ENCODE measurements at regions not wholly inside any gene's neighbourhood (a gene's known extent, or its start where the extent isn't known, plus 50 kb on each side); places are given as distances from the start of the nearest gene placed in this dataset.

DNA sequence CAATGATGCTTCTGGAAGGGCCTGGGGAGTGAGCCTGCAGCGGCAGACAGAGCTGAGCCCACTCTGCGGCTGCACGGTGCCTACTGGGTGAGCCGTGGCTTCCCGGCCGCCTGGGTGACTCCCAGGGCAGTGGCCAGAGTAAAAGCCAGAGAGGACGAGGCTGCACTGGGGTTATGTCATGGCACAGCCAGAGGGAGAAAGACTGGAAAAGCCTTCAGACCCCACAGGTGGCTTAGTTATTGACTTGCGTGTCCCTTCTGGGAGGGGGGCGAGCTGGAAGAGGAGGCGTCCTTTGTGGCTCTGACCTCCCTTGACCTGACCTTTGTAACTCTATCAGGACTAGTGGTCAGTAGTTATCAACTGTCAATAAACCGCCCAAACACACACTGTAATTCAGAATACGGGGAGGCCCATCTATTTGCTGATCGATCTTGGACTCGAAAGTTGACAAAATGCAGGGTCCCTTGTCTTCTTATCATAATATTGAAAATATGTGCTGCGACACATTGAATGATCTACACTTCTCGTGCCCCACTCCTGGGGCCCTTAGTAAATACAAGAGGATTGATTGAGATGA, 385.9 kb upstream of the ZFHX3 start:
- WGBS, 2 experiments = 71 to 72% methylated on average over 16 of the region's 16 CpGs
- H3K4me3 ChIP-seq (ENCODE audit: insufficient read depth, low read depth, low read length) = no peak overlapping the region
- no peaks in the 10 kb centered on the region for H3K36me3 ChIP-seq (ENCODE audit: control insufficient read depth, insufficient read depth, low read length)
- H3K9me3 ChIP-seq (ENCODE audit: control insufficient read depth, low read length) = no peaks in the 10 kb centered on the region
- H3K27ac ChIP-seq (ENCODE audit: insufficient read depth, low read depth, low read length, poor library complexity, severe bottlenecking) = no peak overlapping the region
- H3K4me1 ChIP-seq (ENCODE audit: control insufficient read depth, insufficient read depth, low read length) = peaks cover 13% of the 10 kb centered on the region
- H3K27me3 ChIP-seq (ENCODE audit: control insufficient read depth, insufficient read depth, low read length, poor library complexity, severe bottlenecking) = no peaks in the 10 kb centered on the region

DNA sequence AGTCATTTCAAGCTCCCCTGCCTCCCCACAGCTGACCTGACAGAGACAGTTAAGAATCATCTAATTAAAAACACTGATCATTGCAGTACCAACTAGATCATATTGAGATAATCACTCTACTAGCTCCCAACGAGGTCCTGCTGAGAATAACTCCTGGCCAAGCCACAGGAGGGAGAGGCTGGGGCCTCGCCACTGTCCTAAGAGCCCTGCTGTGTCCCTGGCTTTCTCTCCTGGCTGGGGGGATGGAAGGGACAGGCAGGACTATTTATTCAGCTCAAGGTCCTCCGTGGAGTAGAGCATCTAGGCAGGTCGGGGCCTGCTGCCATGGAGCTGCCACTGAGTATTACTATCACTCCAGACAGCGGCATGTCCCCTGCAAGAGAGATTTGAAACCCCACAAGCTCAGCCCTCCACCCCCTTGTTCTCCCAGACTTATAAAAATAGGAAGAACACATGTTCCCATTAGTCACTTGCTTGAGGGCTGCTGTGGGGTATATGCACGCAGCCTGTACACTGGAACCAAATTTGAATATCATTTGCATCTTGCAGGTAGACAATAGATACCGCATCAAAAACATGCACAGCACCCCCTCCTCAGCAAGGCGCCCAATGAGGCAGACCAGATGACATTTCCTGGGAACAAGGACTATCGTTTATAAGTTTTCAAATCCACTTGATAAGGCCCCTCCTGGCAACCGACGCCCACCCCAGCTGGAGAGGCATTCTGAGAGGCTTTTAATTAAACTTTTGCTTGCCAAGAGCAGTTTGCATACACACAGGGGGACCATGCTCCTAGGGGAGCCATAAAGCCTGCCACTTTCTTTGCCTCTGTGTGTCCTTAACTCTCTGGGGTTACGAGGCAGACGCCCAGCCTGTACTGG, 385.2 kb upstream of the ZFHX3 start:
- H3K27ac ChIP-seq (ENCODE audit: insufficient read depth, low read depth, low read length, poor library complexity, severe bottlenecking) = no peak overlapping the region
- no peaks in the 10 kb centered on the region for H3K27me3 ChIP-seq (ENCODE audit: control insufficient read depth, insufficient read depth, low read length, poor library complexity, severe bottlenecking)
- 66 to 67% methylated on average over 13 of the region's 13 CpGs for WGBS, 2 experiments
- H3K4me1 ChIP-seq (ENCODE audit: control insufficient read depth, insufficient read depth, low read length) = peaks cover 13% of the 10 kb centered on the region
- H3K36me3 ChIP-seq (ENCODE audit: control insufficient read depth, insufficient read depth, low read length) = no peaks in the 10 kb centered on the region
- no peaks in the 10 kb centered on the region for H3K9me3 ChIP-seq (ENCODE audit: control insufficient read depth, low read length)
- no peak overlapping the region for H3K4me3 ChIP-seq (ENCODE audit: insufficient read depth, low read depth, low read length)

DNA sequence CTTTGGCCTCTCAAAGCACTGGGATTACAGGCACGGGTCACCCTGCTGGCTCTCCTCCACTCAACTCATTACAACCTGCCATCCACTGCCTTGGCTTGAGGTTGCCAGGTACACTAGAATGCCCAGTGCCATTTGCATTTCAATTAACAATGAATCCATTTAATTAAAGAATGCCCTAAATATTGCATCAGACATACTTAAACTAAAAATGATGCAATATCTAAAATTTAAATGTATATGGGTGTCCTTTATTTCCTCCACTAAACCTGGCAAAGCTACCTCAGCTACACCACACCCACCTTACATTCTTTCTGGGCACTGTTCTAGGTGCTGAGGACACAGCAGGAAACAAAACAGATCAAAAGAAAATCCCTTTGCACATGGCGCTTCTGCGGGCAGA, 382.2 kb upstream of the ZFHX3 start:
- Histone ChIP-seq H3K36me3 (ENCODE audit: control insufficient read depth, insufficient read depth, low read length) (no peaks in the 10 kb centered on the region), H3K9me3 (ENCODE audit: control insufficient read depth, low read length) (no peaks in the 10 kb centered on the region), H3K27ac (ENCODE audit: insufficient read depth, low read depth, low read length, poor library complexity, severe bottlenecking) (no peak overlapping the region), H3K27me3 (ENCODE audit: control insufficient read depth, insufficient read depth, low read length, poor library complexity, severe bottlenecking) (no peaks in the 10 kb centered on the region), H3K4me3 (ENCODE audit: insufficient read depth, low read depth, low read length) (no peak overlapping the region), H3K4me1 (ENCODE audit: control insufficient read depth, insufficient read depth, low read length) (peaks cover 20% of the 10 kb centered on the region)
- 87 to 90% methylated on average over 3 of the region's 3 CpGs for WGBS, 2 experiments

DNA sequence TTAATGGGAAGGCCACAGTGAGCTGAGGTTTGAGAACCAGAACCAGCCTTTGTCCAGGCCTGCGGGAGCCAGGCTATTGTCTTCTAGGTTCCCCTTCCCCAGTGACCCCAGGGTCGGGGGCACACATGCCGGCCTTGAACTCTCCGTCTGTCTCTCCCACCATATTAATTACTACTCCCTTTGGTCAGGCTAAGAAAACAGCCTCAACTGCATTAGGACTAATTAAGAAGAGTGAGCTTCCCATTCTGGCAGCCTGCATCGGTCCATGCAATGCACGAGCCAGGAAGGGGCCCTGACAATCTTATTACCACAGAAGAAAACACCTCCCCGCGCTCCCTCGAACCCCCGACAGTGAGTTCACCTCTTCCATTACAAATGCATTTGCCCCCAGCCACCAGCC, 380.2 kb upstream of the ZFHX3 start:
- H3K27ac ChIP-seq (ENCODE audit: insufficient read depth, low read depth, low read length, poor library complexity, severe bottlenecking) = no peak overlapping the region
- no peaks in the 10 kb centered on the region for H3K9me3 ChIP-seq (ENCODE audit: control insufficient read depth, low read length)
- 91 to 92% methylated on average over 10 of the region's 10 CpGs for WGBS, 2 experiments
- H3K36me3 ChIP-seq (ENCODE audit: control insufficient read depth, insufficient read depth, low read length) = no peaks in the 10 kb centered on the region
- no peak overlapping the region for H3K4me3 ChIP-seq (ENCODE audit: insufficient read depth, low read depth, low read length)
- peaks cover 11% of the 10 kb centered on the region for H3K4me1 ChIP-seq (ENCODE audit: control insufficient read depth, insufficient read depth, low read length)
- H3K27me3 ChIP-seq (ENCODE audit: control insufficient read depth, insufficient read depth, low read length, poor library complexity, severe bottlenecking) = no peaks in the 10 kb centered on the region

DNA sequence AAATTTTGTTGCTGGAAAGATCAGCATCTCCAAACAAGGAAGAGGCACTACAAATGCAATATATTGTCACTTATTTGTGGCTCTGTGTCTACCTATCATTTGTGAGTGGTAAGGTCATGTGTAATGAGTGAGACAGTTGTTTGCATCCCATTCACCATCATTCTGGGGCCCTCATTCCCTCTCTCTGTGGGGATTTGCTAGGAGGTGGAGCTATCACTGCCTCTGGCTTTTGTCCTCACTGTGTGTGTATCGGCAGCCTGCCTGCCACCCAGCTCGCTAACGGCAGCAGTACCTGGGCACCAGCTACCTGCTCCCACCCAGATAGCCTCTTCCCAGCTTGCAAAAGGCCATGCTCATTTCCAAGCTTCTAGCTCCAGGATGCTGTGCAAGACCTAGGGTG, 379.2 kb upstream of the ZFHX3 start:
- Histone ChIP-seq H3K27ac (ENCODE audit: insufficient read depth, low read depth, low read length, poor library complexity, severe bottlenecking) (no peak overlapping the region), H3K9me3 (ENCODE audit: control insufficient read depth, low read length) (no peaks in the 10 kb centered on the region)
- 34 to 35% methylated on average over 3 of the region's 3 CpGs for WGBS, 2 experiments

DNA sequence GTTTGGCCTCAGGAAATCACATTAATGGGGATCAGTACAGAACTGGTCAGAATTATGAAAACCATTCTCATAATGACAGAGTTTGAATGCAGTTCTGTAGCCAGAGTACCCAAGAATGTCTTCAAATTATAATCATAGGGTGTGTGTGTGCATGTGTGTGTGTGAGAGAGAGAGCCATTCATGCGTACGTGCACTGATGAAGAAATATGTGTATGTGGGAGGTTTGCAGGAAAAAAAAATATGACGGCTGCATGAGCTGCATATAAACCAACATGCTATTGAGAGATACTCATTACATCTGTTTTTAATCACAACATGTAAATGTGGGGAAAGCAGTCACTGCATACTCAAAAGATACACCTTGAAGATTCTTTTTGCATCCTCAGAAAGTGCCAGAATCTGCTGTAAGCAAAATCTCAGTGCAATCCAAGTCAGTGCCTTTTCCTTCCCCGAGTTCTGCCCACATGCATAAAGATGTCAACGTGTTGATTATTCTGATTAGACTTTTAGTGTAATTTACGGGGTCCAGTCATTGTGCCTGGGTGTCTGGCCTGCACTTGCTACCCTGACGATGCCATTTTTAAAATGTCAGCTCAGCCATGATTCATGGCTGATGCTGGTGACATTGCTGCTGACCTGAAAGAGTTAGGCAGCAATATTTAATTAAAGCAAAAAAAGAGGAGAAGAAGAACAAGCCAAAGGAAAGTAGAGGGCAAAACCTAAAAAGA, 378.7 kb upstream of the ZFHX3 start:
- Histone ChIP-seq H3K4me3 (ENCODE audit: insufficient read depth, low read depth, low read length) (no peak overlapping the region), H3K27me3 (ENCODE audit: control insufficient read depth, insufficient read depth, low read length, poor library complexity, severe bottlenecking) (no peaks in the 10 kb centered on the region), H3K9me3 (ENCODE audit: control insufficient read depth, low read length) (no peaks in the 10 kb centered on the region), H3K27ac (ENCODE audit: insufficient read depth, low read depth, low read length, poor library complexity, severe bottlenecking) (no peak overlapping the region), H3K4me1 (ENCODE audit: control insufficient read depth, insufficient read depth, low read length) (peaks cover 9% of the 10 kb centered on the region), H3K36me3 (ENCODE audit: control insufficient read depth, insufficient read depth, low read length) (no peaks in the 10 kb centered on the region)
- WGBS, 2 experiments = 91 to 97% methylated on average over 6 to 7 of the region's 7 CpGs

More for the DNA sequence above, 379.2 kb upstream of the ZFHX3 start:
- Histone ChIP-seq H3K4me3 (ENCODE audit: insufficient read depth, low read depth, low read length) (no peak overlapping the region), H3K4me1 (ENCODE audit: control insufficient read depth, insufficient read depth, low read length) (peaks cover 9% of the 10 kb centered on the region), H3K36me3 (ENCODE audit: control insufficient read depth, insufficient read depth, low read length) (no peaks in the 10 kb centered on the region), H3K27me3 (ENCODE audit: control insufficient read depth, insufficient read depth, low read length, poor library complexity, severe bottlenecking) (no peaks in the 10 kb centered on the region)

DNA sequence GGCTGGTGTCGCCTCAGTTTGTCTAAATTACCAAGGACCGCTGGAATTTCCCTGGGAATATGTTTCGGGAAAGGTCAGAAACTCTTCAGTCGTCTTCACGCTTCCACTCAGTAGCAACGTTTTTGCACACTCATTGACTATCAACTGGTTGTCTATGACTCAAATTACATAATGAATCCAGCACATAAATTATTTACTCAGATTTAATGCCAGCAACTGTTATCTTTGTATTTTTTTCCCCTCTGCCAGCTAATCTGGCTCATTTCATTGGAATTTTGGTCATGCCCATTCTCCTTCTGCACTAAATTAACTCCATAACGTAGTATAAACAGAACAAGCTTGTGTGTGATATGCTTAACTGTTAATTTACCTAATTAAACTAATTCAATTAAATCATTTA, 372.7 kb upstream of the ZFHX3 start:
- Histone ChIP-seq H3K27ac (ENCODE audit: insufficient read depth, low read depth, low read length, poor library complexity, severe bottlenecking) (no peak overlapping the region), H3K9me3 (ENCODE audit: control insufficient read depth, low read length) (no peaks in the 10 kb centered on the region), H3K4me1 (ENCODE audit: control insufficient read depth, insufficient read depth, low read length) (peaks cover 3% of the 10 kb centered on the region), H3K36me3 (ENCODE audit: control insufficient read depth, insufficient read depth, low read length) (no peaks in the 10 kb centered on the region), H3K27me3 (ENCODE audit: control insufficient read depth, insufficient read depth, low read length, poor library complexity, severe bottlenecking) (no peaks in the 10 kb centered on the region), H3K4me3 (ENCODE audit: insufficient read depth, low read depth, low read length) (no peak overlapping the region)
- WGBS, 2 experiments = 78 to 81% methylated on average over 6 to 7 of the region's 7 CpGs

DNA sequence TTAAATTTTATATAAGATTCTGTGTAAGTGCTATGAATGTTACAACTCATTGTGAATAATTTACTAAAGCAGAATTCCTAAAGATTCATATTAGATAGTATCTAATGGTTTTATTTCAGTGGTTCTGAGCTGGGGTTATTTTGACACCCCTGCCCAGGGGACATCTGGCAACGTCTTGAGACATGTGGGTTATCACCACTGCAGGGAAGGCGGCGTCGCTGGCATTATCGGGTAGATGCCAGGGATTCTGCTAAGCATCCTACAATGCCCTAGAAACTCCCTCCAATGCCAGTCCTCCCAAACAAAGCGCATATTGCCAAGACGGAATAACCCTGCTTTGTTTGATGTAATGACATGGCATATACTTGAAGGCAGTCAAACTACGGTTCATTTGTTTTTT, 372.3 kb upstream of the ZFHX3 start:
- H3K9me3 ChIP-seq (ENCODE audit: control insufficient read depth, low read length) = no peaks in the 10 kb centered on the region
- no peak overlapping the region for H3K4me3 ChIP-seq (ENCODE audit: insufficient read depth, low read depth, low read length)
- no peaks in the 10 kb centered on the region for H3K36me3 ChIP-seq (ENCODE audit: control insufficient read depth, insufficient read depth, low read length)
- H3K27ac ChIP-seq (ENCODE audit: insufficient read depth, low read depth, low read length, poor library complexity, severe bottlenecking) = no peak overlapping the region
- 96% methylated on average over 8 of the region's 8 CpGs for WGBS, 2 experiments
- no peaks in the 10 kb centered on the region for H3K27me3 ChIP-seq (ENCODE audit: control insufficient read depth, insufficient read depth, low read length, poor library complexity, severe bottlenecking)
- H3K4me1 ChIP-seq (ENCODE audit: control insufficient read depth, insufficient read depth, low read length) = peaks cover 3% of the 10 kb centered on the region

DNA sequence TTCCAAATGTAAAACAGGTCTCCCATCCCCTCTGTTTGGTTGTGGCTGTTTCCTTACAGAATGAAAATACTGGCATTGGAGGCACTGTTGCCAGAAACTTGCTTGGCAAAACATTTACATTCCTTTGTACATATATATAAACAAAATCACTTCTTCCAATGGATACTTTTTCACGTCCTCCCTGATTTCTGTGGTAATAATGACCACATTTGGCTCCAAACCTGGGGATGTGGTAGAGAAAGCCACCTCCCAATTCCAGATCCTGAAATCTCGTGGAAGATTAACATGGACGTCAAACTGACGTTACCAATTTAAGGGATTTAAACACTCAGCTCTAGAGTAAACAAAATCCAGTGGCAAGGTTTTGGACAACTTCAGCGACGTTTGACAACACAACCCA, 370.8 kb upstream of the ZFHX3 start:
- Histone ChIP-seq H3K4me1 (ENCODE audit: control insufficient read depth, insufficient read depth, low read length) (peaks cover 3% of the 10 kb centered on the region), H3K36me3 (ENCODE audit: control insufficient read depth, insufficient read depth, low read length) (no peaks in the 10 kb centered on the region), H3K4me3 (ENCODE audit: insufficient read depth, low read depth, low read length) (no peak overlapping the region), H3K27ac (ENCODE audit: insufficient read depth, low read depth, low read length, poor library complexity, severe bottlenecking) (no peak overlapping the region), H3K27me3 (ENCODE audit: control insufficient read depth, insufficient read depth, low read length, poor library complexity, severe bottlenecking) (no peaks in the 10 kb centered on the region), H3K9me3 (ENCODE audit: control insufficient read depth, low read length) (no peaks in the 10 kb centered on the region)
- 91 to 93% methylated on average over 6 of the region's 6 CpGs for WGBS, 2 experiments

DNA sequence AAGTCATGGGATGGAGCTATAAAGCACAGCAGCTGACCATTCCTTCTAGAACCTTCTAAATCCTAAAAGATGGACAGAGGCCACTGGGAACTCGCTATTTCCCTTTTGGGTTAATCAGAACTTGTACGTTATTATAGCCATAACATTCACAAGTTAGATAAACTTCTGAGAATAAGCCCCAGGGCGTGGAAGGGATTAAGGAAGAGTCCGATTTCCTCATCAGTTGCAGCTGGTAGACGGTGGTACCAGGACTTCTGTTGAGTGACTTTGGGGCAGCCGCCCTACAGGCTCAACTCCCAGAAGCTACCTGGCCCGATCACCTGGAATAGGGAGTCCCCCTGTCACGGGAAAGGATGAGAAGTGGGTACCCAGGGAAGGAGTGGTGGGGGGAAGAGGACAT, 370.1 kb upstream of the ZFHX3 start:
- Histone ChIP-seq H3K27ac (ENCODE audit: insufficient read depth, low read depth, low read length, poor library complexity, severe bottlenecking) (no peak overlapping the region), H3K4me1 (ENCODE audit: control insufficient read depth, insufficient read depth, low read length) (peaks cover 2% of the 10 kb centered on the region), H3K4me3 (ENCODE audit: insufficient read depth, low read depth, low read length) (no peak overlapping the region), H3K27me3 (ENCODE audit: control insufficient read depth, insufficient read depth, low read length, poor library complexity, severe bottlenecking) (no peaks in the 10 kb centered on the region), H3K36me3 (ENCODE audit: control insufficient read depth, insufficient read depth, low read length) (no peaks in the 10 kb centered on the region), H3K9me3 (ENCODE audit: control insufficient read depth, low read length) (no peaks in the 10 kb centered on the region)
- whole genome bisulfite sequencing, 2 experiments = 90 to 96% methylated on average over 8 of the region's 8 CpGs

Measured in ectodermal cell (in vitro differentiated cells).